Upper lobe of right lung (tissue), 1 donor: ENCODE measurements at regions not wholly inside any gene's neighbourhood (a gene's known extent, or its start where the extent isn't known, plus 50 kb on each side); places are given as distances from the start of the nearest gene placed in this dataset.

Experiments
- ATAC-seq: fragments of 200-7000 bp; cut with Tn5 transposase; one replicate; pipeline ENCODE4 v1.9.1; 2020; ENCODE audit warnings: mild to moderate bottlenecking, moderate library complexity
- DNase-seq: peaks from one replicate; pipeline ENCODE4 v3.0.0-alpha.2; 2020
- H3K27ac ChIP-seq: fragments of 200-600 bp; one replicate; pipeline ENCODE4 v1.8.0; 2022
- H3K27me3 ChIP-seq: fragments of 200-600 bp; one replicate; pipeline ENCODE4 v1.8.0; 2022; ENCODE audit warnings: mild to moderate bottlenecking
- H3K36me3 ChIP-seq: fragments of 200-600 bp; one replicate; pipeline ENCODE4 v1.8.0; 2022
- H3K4me1 ChIP-seq: fragments of 200-600 bp; one replicate; pipeline ENCODE4 v1.8.0; 2022
- H3K4me3 ChIP-seq: fragments of 200-600 bp; one replicate; pipeline ENCODE4 v1.8.0; 2022; ENCODE audit warnings: mild to moderate bottlenecking
- H3K9me3 ChIP-seq: fragments of 200-600 bp; one replicate; pipeline ENCODE4 v1.8.0; 2022
- intact Hi-C: fragments of 100-400 bp; cut with DNase I; formaldehyde crosslinking; loops from one replicate; pipeline ENCODE4 v1.11.0; 2022
- TF ChIP-seq, protein P1 (sequence below): fragments of 200-600 bp; IDR thresholded peaks from one replicate; pipeline ENCODE4 v1.8.0; 2022; ENCODE audit warnings: antibody characterized with exemption
- donor health status: DM: no; HTN: yes; CAD: no; lungs with severe emphysema.

DNA sequence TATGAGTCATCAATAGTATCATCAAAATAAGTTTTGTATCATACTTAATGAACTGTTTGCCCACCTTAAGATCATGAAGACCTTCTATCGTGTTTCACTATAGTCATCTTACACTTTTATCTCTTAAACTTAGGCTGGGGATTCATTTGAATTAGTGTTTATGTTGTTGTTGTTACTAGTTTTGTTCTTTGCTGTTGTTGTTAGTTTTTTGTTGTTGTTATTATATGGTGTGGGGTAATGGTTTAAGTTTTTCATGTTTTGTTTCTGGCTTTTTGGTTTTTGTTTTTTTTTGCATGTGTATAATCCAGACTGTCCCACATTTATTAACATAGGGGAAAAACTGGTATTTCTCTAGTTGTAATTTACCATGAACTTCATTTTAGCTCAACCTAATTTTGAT, 965.1 kb upstream of the MIR17HG start:
- DNase-seq, result no peak

DNA sequence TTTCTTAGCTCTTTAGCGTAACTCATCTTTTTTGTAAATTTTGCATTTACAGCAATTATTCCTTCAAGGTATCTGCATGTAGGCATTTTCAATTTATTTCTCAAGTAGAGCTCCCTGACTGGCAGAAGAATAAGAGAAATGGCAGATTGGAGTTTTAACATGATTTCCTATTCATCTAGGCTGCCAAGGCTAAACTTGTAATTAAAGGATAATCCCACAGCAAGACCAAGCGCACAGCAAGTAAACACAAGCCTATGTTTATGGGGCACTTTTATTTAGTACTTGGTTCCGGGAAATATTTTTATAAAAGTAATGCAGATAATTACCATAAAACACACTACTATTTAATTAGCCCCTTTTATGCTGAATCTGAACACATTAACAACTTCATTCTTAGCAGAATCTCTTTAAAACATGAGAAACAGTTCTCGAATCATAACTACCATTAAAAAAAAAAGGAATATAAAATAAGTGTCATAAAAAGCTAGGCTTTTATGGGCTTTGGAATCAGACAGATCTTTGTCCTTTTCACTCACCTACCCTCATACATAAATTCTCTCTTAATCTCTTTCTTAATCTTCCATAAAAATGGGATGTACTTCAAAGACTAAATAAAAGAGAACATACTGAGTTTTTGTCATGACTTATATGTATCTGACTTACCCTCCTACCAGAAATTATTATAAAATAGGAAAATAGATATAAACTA, 961.6 kb upstream of the MIR17HG start:
- DNase-seq (no peak), ATAC-seq (no peak)
- H3K27me3 ChIP-seq, result no peaks in the 10 kb centered on the region
- intact Hi-C loops, result no loop called here
- no peaks in the 10 kb centered on the region for H3K36me3 ChIP-seq
- no peaks in the 10 kb centered on the region for H3K9me3 ChIP-seq
- no peak overlapping the region for H3K4me3 ChIP-seq
- H3K27ac ChIP-seq, result no peak overlapping the region
- H3K4me1 ChIP-seq, result no peaks in the 10 kb centered on the region
- TF ChIP-seq, protein P1, sequence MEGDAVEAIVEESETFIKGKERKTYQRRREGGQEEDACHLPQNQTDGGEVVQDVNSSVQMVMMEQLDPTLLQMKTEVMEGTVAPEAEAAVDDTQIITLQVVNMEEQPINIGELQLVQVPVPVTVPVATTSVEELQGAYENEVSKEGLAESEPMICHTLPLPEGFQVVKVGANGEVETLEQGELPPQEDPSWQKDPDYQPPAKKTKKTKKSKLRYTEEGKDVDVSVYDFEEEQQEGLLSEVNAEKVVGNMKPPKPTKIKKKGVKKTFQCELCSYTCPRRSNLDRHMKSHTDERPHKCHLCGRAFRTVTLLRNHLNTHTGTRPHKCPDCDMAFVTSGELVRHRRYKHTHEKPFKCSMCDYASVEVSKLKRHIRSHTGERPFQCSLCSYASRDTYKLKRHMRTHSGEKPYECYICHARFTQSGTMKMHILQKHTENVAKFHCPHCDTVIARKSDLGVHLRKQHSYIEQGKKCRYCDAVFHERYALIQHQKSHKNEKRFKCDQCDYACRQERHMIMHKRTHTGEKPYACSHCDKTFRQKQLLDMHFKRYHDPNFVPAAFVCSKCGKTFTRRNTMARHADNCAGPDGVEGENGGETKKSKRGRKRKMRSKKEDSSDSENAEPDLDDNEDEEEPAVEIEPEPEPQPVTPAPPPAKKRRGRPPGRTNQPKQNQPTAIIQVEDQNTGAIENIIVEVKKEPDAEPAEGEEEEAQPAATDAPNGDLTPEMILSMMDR, result no peak

More for the DNA sequence above, 965.1 kb upstream of the MIR17HG start:
- Histone ChIP-seq H3K27me3 (no peaks in the 10 kb centered on the region), H3K27ac (no peak overlapping the region), H3K4me1 (no peaks in the 10 kb centered on the region), H3K36me3 (no peaks in the 10 kb centered on the region), H3K9me3 (no peaks in the 10 kb centered on the region), H3K4me3 (no peak overlapping the region)
- TF ChIP-seq, protein P1, result no peak
- intact Hi-C loops, result no loop called here
- ATAC-seq, result no peak

DNA sequence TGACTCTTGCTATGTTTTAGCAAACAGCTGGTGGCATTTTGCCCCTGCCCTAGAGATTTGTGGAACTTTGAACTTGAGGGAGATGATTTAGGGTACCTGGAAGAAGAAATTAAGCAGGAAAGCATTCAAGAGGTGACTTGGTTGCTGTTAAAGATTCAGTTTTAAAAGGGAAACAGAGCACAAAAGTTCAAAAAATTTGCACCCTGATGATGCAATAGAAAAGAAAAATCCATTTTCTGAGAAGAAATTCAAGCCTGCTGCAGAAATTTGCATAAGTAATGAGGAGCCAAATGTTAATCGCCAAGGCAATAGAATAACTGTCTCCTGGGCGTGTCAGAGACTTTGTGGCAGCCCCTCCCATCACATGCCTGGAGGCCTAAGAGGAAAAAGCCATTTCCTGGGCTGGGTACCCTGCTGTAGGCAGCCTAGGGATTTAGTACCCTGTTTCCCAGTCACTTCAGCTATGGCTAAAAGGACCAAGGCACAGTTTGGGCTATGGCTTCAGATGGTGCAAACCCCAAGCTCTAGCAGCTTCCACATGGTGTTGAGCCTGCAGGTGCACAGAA, 958.5 kb upstream of the MIR17HG start:
- no peak for DNase-seq
- H3K27me3 ChIP-seq, result no peaks in the 10 kb centered on the region
- no peak overlapping the region for H3K27ac ChIP-seq
- no peaks in the 10 kb centered on the region for H3K9me3 ChIP-seq
- no peaks in the 10 kb centered on the region for H3K36me3 ChIP-seq
- ATAC-seq, result no peak
- TF ChIP-seq, protein P1, result no peak
- intact Hi-C loops, result no loop called here
- no peak overlapping the region for H3K4me3 ChIP-seq
- no peaks in the 10 kb centered on the region for H3K4me1 ChIP-seq

DNA sequence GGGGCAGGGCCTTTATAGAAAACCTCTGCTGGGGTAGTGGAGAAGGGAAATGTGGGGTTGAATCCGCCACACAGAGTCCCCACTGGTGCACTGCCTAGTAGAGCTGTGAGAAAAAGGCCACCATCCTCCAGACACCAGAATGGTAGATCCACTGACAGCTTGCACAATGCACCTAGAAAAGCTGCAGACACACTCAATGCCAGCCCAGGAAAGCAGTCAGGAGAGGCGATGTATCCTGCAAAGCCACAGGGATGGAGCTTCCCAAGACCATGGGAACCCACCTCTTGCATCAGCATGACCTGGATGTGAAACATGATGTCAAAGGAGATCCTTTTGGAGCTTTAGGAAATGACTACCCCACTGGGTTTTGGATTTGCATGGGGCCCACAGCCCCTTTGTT, 958.0 kb upstream of the MIR17HG start:
- no peak overlapping the region for H3K4me3 ChIP-seq
- H3K27me3 ChIP-seq, result no peaks in the 10 kb centered on the region
- H3K9me3 ChIP-seq, result no peaks in the 10 kb centered on the region
- intact Hi-C loops, result no loop called here
- TF ChIP-seq, protein P1, result no peak
- ATAC-seq (no peak), DNase-seq (no peak)
- no peak overlapping the region for H3K27ac ChIP-seq
- H3K36me3 ChIP-seq, result no peaks in the 10 kb centered on the region
- H3K4me1 ChIP-seq, result no peaks in the 10 kb centered on the region

DNA sequence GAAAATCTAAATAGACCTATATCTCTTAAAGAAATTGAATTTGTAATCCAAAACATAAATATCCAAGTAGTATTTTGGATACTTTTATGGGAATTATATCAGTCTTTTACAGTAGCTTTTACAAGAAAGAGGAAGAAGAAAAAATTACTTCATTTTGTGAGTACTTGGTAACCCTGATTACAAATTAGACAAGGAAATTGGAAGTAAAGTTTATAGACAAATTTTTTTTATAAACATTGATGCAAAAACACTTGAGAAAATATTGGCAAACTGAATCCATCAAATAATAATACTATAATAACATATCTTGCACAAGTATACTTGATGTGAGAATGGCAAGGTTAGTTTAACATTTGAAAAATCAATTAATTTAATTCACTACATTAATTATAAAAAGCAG, 954.1 kb upstream of the MIR17HG start:
- Histone ChIP-seq H3K4me1 (no peaks in the 10 kb centered on the region), H3K27ac (no peak overlapping the region), H3K36me3 (no peaks in the 10 kb centered on the region), H3K4me3 (no peak overlapping the region), H3K27me3 (no peaks in the 10 kb centered on the region), H3K9me3 (no peaks in the 10 kb centered on the region)
- intact Hi-C loops, result no loop called here
- ATAC-seq (no peak), DNase-seq (no peak)
- TF ChIP-seq, protein P1, result no peak
